ENCODE measurements at regions not wholly inside any gene's neighbourhood (a gene's known extent, or its start where the extent isn't known, plus 50 kb on each side); places are given as distances from the start of the nearest gene placed in this dataset.
"Not testable (repeated sequence)": the region's sequence is repeated elsewhere in the genome, so short reads cannot be mapped to it uniquely, and the experiment has no call there.

GRCh38 chrX:63466690-63467089, 115.6 kb upstream of the SPIN4 start:
- no peak for DNase-seq (ENCODE audit: low spot score)

- no peak for DNase-seq (ENCODE audit: low spot score)
Observed at GRCh38 chrX:63458981-63459380, 107.8 kb upstream of the SPIN4 start.

DNA sequence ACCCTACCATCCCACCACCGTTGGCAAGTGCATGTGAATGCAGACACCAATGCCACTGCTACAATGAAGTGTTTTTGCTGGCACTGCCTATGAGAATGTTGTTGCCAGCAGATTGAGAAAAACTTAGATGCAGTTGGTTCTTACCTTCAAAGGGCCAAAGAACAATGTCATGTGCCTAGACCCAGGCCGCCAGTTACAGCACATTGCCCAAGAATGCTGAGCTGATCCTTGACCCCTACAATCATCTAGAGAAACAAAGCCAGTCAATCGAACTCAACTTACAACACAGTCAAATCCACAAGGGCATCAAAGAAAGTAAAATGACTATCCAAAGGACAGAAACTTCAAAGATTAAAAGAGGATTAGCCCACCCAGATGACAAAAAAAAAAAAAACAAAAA, 102.4 kb upstream of the SPIN4 start:
- DNase-seq (ENCODE audit: low spot score), result no peak

DNA sequence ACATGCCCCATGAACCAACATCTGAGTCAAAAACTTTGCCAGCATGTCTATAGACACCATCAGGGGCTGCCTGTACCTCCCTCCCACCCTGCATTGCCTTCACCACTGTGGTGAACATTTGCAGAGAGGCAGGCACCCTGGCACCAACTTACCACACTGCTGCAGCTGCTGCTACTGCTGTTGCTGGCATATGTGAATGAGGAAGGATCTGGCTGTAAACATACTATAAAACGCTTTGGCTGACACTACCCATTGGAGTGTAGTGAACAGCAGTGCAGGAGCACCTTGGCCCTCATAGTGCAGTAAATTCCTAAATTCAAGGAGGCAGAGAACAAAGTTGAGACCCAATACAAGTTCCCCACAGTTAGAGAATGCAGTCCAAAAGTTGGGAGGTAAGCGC, 90.6 kb upstream of the SPIN4 start:
- DNase-seq (ENCODE audit: low spot score), result no peak

GRCh38 chrX:63439580-63439979, 88.4 kb upstream of the SPIN4 start:
- DNase-seq (ENCODE audit: low spot score), result no peak

DNA sequence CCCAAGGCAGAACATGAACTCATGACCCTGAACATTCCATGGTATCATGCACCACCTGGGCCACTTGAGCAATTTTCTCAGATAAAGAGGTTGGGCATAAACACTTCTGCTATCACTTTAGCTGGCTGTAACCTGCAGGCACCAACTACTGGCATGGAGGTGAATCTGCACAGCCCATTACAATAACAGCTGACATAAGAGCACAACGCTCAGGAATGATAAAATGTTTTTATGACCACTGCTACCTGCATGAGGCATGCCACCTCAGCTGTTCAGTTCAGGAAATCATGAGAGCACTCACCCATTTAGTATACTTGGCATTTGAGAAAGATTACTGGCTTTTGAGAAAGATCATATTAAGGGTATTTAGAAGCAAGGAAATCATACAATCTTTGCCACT, 85.7 kb upstream of the SPIN4 start:
- no peak for DNase-seq (ENCODE audit: low spot score)

DNA sequence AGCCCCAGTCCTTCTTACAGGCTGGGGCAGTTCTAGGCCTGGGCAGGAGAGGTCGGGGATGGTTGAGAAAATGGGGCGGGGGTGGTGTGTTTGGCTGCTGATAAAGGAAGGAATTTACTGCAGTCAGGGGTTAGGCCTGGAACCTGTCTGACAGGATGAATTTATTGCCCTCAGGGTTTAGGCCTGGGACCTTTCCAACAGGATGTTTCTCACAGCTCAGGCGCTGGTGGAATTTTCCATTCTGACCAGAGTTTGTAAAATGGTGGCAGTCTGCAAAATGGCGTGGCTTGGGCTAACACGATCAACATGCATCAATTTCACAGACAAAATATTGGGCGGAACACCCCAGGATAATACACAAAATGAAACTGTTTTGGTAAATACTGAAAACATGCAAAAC, 83.5 kb upstream of the SPIN4 start:
- no peak for DNase-seq (ENCODE audit: low spot score)

DNA sequence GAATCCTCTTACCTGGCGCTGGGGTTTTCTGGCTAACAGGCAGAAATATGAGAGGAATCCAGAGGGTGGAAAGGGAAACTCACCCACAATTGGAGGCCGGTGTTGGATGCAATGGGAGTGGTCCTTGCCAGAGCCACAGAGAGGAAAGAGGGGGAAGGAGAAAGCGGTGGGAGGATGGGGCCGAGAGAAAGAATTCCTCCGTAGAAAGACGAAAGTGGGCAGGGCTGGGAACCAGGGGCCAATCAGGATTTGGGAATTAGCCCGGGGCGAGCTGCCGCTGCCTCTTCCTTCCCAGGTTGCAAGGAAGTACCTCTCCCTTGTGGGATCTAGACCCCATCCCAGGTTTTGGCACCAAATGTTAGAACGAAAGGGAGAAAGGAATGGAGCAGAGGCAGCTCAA, 83.1 kb upstream of the SPIN4 start:
- DNase-seq (ENCODE audit: low spot score), result no peak

DNA sequence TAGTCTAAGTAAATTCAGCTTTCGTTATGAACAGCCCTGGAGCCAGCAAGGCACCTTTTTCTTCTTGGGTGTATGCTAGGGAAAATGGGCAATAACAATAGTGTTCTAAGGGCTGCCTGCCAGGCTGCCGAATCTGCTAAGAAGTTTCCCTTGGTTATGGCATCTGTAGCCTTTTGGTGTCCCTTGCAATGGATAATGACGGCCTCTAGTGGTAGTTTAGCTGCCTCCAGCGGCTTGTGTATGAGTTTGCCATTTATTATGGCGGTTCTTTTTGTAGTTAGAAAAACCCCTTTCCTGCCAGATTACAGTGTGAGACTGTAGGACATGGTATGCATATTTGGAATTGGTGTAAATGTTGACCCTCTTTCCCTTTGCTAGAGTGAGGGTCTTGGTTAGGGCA, 78.9 kb upstream of the SPIN4 start:
- no peak for DNase-seq (ENCODE audit: low spot score)

GRCh38 chrX:63428348-63428747, 77.2 kb upstream of the SPIN4 start:
- DNase-seq (ENCODE audit: low spot score), result no peak

DNA sequence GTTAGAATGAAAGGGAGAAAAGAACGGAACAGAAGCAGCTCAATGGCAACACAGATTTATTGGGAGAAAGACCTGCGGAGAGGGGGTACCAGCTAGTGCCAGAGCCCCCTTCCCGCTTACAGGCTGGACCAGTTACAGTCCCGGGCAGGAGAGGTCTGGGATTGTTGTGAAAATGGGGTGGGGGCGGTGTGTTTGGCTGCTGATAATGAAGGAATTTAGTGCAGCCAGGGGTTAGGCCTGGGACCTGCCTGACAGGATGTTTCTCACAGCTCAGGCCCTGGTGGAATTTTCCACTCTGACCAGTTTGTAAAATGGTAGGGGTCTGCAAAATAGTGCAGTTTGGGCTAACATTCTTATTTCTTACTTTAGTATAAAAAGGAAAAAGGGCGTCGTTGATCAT, 75.4 kb upstream of the SPIN4 start:
- no peak for DNase-seq (ENCODE audit: low spot score)

DNA sequence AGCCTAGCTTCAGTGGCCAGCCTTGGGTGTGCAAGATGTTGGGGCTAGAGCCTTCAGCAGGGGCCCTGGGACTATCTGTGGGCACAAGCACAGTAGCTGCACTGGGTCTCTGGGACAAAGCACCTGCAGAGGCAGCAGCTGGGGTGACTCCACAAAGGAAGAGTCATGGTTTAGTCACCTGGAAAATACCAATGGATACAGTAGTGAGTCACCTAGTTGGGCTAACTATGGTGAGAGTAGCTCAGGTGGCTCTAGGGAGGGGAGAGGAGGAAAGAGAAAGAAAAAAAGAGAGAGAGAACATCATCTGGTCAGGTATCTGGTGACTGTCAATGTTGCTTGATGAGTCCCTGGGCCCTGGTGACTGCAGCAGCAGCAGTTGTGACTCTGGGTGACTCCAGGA, 72.9 kb upstream of the SPIN4 start:
- no peak for DNase-seq (ENCODE audit: low spot score)

GRCh38 chrX:63421411-63421810, 70.3 kb upstream of the SPIN4 start:
- DNase-seq (ENCODE audit: low spot score), result no peak

GRCh38 chrX:63418211-63418610, 67.1 kb upstream of the SPIN4 start:
- no peak for DNase-seq (ENCODE audit: low spot score)

DNA sequence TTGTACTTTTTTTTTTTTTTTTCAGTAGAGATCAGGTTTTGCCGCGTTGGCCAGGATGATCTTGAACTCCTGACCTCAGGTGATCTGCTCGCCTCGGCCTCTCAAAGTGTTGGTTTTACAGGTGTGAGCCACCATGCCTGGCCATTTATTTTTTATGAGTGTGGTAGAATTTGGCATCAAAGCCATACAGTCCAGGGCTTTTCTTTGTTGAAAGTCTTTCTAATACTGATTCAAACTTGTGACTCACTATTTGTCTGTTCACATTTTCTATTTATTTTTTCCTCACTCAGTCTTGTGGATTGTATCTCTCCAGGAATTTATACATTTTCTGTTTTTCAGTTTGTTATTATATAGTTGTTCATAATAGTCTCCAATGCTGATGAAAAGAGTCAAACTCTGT, 66.5 kb upstream of the SPIN4 start:
- DNase-seq (ENCODE audit: low spot score), result no peak

DNA sequence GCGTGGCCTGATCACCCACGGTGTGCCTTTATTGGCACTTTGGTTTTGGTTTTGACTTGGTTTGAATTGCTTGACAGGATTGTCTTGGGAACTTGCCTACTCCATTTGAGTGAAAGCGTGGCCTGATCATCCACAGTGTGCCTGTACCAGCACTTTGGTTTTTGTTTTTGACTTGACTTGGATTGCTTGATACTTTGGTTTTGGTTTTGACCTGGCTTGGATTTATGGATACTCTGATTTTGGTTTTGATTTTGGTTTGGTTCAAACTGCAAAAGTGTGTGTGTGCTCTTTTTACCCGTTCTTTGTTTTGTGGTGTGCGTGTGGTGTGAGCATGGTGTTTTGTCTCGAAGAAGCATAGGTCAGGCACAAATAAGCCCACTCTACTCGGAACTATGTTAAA, 58.8 kb upstream of the SPIN4 start:
- not testable (repeated sequence) for DNase-seq (ENCODE audit: low spot score)

DNA sequence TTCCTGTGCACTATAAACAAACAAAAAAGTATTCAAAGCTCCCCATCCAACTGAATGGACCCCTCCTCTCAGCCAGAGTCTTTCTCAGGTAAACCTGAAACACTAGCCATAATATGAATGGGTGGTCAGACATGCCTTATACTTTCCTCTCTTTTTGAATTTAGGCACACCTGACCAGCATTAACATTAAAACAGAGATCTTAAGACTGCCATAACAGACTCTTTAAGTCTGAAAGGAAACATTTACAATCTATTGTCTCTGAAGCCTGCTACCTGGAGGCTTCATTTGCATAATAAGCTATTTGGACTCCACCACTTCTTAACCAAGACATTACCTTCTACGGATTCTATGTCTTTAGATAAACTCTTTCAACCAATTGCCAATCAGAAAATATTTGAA, 56.9 kb upstream of the SPIN4 start:
- no peak for DNase-seq (ENCODE audit: low spot score)

DNA sequence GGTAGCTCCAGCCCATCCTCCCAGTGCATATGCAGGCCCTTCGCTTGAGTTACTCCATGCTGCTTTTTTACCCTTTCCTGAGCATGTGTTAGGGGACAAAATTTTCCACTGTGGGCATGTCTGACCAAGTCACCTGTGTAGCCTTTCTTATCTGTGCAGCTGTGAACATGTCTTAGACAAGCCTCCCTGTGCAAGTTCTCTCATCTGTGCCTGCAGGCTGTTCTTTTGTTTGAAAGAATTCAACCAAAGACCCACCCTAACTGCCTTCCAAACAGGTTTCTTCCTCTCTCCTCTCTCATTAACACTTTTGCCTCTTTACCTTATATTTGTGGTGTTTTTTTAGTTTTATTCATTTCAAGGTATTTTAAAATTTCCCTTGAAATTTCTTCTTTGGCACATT, 53.2 kb upstream of the SPIN4 start:
- DNase-seq (ENCODE audit: low spot score), result no peak

- no peak for DNase-seq (ENCODE audit: low spot score)
Observed at GRCh38 chrX:63402106-63402505, 51.0 kb upstream of the SPIN4 start.
